ENCODE measurements at regions not wholly inside any gene's neighbourhood (a gene's known extent, or its start where the extent isn't known, plus 50 kb on each side); places are given as distances from the start of the nearest gene placed in this dataset.

DNA sequence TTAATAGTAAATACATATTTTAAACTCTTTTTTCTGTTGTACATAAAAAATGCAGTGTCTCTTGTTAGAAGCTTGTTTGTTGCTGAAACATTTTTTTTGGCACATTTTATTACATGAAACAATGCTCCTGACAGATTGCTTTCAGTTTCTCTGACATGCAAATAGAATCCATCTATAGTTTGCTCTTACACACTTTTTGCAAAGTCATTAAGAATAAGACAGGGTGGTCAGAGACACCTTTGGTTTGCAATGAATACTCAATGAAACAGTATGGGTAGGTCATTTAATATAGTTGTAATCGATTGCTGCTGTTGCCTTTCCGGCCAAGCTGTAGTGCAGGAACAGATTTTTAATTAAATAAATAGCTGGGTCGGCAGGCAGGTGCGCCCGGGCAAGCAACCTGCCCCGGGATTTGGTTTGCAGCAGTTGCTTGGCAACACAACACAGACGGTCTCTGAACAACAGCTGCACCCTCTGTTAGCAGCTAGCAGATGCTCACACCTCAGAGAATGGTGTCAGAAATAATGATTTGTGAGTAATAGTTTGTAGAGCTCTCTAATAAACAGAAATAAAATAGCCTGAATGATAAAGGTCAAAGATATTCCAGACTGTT lies 115.7 kb upstream of the CACNA2D1 start:
- TF ChIP-seq, protein P1, sequence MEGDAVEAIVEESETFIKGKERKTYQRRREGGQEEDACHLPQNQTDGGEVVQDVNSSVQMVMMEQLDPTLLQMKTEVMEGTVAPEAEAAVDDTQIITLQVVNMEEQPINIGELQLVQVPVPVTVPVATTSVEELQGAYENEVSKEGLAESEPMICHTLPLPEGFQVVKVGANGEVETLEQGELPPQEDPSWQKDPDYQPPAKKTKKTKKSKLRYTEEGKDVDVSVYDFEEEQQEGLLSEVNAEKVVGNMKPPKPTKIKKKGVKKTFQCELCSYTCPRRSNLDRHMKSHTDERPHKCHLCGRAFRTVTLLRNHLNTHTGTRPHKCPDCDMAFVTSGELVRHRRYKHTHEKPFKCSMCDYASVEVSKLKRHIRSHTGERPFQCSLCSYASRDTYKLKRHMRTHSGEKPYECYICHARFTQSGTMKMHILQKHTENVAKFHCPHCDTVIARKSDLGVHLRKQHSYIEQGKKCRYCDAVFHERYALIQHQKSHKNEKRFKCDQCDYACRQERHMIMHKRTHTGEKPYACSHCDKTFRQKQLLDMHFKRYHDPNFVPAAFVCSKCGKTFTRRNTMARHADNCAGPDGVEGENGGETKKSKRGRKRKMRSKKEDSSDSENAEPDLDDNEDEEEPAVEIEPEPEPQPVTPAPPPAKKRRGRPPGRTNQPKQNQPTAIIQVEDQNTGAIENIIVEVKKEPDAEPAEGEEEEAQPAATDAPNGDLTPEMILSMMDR (IDR thresholded peaks at IDR 0.05), result no peak
- TF ChIP-seq MYC (IDR thresholded peaks at IDR 0.05; ENCODE audit: borderline replicate concordance, low read length), result no peak
- TF ChIP-seq, protein P2, sequence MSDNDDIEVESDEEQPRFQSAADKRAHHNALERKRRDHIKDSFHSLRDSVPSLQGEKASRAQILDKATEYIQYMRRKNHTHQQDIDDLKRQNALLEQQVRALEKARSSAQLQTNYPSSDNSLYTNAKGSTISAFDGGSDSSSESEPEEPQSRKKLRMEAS (IDR thresholded peaks at IDR 0.05), result no peak
- no peak for TF ChIP-seq CBX2 (IDR thresholded peaks at IDR 0.05; ENCODE audit: borderline replicate concordance, low read depth)
- TF ChIP-seq, protein P3, sequence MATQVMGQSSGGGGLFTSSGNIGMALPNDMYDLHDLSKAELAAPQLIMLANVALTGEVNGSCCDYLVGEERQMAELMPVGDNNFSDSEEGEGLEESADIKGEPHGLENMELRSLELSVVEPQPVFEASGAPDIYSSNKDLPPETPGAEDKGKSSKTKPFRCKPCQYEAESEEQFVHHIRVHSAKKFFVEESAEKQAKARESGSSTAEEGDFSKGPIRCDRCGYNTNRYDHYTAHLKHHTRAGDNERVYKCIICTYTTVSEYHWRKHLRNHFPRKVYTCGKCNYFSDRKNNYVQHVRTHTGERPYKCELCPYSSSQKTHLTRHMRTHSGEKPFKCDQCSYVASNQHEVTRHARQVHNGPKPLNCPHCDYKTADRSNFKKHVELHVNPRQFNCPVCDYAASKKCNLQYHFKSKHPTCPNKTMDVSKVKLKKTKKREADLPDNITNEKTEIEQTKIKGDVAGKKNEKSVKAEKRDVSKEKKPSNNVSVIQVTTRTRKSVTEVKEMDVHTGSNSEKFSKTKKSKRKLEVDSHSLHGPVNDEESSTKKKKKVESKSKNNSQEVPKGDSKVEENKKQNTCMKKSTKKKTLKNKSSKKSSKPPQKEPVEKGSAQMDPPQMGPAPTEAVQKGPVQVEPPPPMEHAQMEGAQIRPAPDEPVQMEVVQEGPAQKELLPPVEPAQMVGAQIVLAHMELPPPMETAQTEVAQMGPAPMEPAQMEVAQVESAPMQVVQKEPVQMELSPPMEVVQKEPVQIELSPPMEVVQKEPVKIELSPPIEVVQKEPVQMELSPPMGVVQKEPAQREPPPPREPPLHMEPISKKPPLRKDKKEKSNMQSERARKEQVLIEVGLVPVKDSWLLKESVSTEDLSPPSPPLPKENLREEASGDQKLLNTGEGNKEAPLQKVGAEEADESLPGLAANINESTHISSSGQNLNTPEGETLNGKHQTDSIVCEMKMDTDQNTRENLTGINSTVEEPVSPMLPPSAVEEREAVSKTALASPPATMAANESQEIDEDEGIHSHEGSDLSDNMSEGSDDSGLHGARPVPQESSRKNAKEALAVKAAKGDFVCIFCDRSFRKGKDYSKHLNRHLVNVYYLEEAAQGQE (IDR thresholded peaks at IDR 0.05), result no peak
- TF ChIP-seq, protein P4, sequence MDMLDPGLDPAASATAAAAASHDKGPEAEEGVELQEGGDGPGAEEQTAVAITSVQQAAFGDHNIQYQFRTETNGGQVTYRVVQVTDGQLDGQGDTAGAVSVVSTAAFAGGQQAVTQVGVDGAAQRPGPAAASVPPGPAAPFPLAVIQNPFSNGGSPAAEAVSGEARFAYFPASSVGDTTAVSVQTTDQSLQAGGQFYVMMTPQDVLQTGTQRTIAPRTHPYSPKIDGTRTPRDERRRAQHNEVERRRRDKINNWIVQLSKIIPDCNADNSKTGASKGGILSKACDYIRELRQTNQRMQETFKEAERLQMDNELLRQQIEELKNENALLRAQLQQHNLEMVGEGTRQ (IDR thresholded peaks at IDR 0.05), result no peak

All from A549 (cell line).